ENCODE measurements at regions not wholly inside any gene's neighbourhood (a gene's known extent, or its start where the extent isn't known, plus 50 kb on each side); places are given as distances from the start of the nearest gene placed in this dataset.

DNA sequence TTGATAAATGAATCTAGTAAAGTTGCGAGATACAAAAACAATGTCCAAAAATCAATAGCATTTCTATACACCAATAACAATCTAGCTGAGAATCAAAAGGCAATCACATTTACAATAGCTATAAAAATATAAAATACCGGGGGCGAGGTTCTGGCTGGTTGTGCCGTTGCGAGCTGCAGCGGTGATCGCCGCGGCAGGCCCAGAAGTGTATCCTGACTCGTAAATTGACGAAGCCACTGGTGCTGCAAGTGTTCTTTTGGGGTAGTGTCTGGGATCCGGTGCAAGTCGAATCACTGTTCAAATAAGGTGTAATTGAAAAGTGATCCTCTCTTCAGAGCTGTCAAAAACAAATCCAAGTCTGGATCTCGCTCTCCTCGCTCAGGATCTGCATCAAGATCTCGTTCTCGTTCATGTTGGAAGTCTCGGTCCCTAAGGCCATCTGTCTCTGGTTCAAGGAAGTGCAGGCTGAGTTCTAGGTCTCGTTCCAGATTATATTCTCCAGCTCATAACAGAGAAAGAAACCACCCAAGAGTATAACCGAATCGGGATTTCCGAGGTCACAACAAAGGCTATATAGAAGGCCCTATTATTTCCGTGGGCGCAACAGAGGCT lies 80.1 kb upstream of the STT3B start:
- TF ChIP-seq POLR2A (IDR thresholded peaks at IDR 0.05), result no peak
- TF ChIP-seq, protein P1, sequence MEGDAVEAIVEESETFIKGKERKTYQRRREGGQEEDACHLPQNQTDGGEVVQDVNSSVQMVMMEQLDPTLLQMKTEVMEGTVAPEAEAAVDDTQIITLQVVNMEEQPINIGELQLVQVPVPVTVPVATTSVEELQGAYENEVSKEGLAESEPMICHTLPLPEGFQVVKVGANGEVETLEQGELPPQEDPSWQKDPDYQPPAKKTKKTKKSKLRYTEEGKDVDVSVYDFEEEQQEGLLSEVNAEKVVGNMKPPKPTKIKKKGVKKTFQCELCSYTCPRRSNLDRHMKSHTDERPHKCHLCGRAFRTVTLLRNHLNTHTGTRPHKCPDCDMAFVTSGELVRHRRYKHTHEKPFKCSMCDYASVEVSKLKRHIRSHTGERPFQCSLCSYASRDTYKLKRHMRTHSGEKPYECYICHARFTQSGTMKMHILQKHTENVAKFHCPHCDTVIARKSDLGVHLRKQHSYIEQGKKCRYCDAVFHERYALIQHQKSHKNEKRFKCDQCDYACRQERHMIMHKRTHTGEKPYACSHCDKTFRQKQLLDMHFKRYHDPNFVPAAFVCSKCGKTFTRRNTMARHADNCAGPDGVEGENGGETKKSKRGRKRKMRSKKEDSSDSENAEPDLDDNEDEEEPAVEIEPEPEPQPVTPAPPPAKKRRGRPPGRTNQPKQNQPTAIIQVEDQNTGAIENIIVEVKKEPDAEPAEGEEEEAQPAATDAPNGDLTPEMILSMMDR (IDR thresholded peaks at IDR 0.05), result no peak
- no peak for TF ChIP-seq EP300 (IDR thresholded peaks at IDR 0.05)
